ENCODE measurements at regions not wholly inside any gene's neighbourhood (a gene's known extent, or its start where the extent isn't known, plus 50 kb on each side); places are given as distances from the start of the nearest gene placed in this dataset.

DNA sequence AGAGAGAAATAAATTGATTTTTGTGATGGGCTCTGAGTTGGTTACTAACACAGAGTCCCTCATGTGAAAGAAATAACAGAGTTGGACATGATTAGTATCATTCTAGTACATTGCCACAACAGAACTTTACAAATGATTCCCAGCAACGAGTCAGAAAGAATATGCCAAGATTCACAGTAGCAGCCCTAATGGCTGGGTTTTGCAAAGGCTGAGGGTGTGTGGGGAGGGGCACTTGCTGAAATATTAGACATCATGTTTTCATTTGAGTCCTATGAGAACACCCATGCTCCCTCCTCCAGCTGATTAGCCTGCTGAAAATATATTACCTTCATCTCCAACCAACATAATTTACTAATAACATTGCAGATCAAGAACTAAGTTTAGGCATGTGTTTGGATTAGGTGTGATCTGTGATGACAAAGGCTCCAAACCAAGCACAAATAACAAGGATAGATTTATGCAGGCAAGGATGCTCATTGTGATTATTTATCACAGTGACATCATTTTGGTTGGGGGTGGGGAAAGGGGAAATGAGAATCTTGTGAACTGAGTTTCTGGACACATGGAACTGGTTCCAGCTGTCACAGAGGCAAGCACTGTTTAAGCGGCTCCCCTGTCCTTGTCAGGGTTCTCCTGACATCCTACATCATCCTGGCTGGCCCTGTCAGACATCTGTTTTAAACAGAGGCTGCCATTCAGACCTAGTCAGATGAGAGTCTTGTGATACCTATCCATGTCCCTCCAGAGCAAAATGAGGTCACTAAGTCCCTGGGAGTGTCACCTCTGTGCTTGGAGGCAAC is 205.8 kb upstream of the NCKAP5 start:
- DNase-seq = no peak

GRCh38 chr2:133774654-133775015 is 206.4 kb upstream of the NCKAP5 start:
- no peak for DNase-seq

DNA sequence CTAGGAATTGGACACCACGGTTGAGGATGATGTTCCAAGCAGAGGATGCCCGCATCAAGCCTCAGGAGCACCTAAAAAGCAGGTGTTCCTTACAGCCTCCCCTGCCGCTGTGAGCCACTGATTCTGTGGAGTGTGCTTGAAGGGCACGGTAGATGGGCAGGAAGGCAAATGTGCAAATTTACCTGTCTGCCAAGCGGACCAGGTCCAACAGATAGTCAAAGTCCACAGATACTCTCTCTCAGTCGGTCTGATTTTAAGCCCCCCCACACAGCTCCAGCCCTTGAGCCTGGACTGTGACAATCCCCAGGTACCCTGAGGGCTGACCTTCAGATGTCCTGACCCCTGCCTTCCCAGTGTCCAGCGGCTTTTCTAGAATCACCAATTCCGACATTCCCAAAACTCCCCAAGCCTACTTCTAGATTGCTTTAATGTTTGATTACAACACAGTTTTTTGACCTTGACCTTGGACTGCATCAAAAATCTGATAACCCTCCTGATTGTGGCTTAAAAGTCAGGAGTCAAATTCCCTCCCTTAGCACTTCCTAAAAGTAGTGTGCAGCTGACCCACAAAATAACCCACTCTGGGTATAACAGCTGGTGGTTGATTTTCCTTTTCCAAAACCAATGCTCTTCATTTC is 208.8 kb upstream of the NCKAP5 start:
- DNase-seq = no peak

DNA sequence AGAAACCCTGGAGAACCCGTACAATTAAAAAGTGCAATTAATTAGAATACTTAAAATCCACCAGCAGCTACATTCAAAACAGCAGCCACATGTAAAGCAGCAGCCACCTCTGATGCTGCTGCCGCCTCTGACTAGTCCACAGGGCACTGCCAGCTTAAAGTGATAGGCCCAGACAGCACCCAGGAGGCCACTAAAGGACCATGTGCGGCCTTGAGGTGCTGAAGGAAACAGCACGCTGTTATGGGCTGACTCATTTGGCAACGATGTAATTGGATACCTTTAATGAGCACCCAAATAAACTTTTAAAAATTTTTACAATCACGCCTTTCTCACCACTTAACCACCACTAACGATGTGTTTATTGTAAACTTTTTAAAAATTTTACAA is 209.3 kb upstream of the NCKAP5 start:
- no peak for DNase-seq

DNA sequence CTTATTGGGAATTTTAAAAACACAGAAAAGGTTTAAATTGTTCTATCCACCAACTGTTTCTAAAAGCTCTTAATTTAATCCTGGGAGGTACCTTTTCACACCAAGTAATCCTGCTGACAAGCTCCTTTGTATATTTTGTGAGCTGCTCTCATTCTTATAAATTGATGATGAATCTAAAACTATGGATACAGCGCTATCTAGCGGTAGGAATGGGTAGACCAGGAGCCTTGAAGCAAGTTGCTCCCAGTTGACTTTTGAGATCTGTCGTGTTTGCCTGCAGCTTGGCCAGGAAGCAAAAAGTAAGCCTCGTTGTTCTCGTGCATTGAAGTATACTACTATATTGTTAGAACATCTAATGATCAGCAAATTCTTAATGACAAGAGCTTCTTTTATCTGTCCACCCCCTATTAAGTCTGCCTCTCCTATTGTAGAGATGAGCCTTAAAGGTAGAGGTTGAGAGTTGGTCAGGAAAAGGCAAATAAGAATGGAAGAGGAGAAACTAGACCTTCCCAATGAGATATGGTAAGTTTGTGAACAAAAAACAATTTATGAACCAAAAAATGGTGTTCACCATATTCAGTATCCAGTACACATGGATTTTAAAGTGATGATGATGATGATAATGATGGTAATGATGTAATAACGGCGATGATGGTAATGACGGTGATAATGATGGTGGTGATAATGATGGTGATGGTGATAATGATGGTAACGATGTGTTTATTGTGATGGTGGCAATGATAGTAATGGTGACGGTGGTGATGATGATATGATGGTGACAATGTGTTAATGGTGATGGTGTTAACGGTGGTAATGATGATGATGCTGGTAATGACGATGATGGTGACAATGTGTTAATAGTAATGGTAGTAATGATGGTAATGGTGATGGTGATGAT is 212.1 kb upstream of the NCKAP5 start:
- peak; percentile 27 for DNase-seq

- DNase-seq = no peak
Measured at GRCh38 chr2:133780997-133781513, 212.8 kb upstream of the NCKAP5 start.

GRCh38 chr2:133787207-133787606 is 218.9 kb upstream of the NCKAP5 start:
- no peak for DNase-seq

GRCh38 chr2:133787651-133788050 is 219.4 kb upstream of the NCKAP5 start:
- no peak for DNase-seq

GRCh38 chr2:133788386-133788785 is 220.1 kb upstream of the NCKAP5 start:
- DNase-seq = no peak

GRCh38 chr2:133789743-133790142 is 221.5 kb upstream of the NCKAP5 start:
- DNase-seq = peak; percentile 9

DNA sequence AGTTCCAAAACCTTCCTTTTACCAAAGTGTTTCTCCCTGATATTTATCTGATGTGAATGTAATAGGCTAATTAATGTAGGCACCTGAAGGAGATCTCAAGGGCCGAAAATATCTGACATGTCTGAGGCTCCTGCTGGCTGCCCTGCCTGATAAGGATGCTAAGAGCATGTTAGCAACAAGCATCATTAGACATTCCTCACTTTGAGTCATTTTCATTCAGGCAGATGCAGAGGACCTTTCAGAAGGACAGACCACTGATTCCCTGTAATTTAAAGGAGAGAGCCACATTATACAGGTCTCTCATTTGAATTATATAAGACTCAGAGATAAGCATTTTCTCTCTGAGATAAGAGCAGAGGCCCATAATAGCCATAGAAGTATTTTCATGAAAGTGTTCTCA is 222.4 kb upstream of the NCKAP5 start:
- no peak for DNase-seq

- no peak for DNase-seq
Measured at GRCh38 chr2:133791191-133791590, 222.9 kb upstream of the NCKAP5 start.

GRCh38 chr2:133792223-133792622 is 224.0 kb upstream of the NCKAP5 start:
- no peak for DNase-seq

- no peak for DNase-seq
Measured at GRCh38 chr2:133794114-133794513, 225.9 kb upstream of the NCKAP5 start.

DNA sequence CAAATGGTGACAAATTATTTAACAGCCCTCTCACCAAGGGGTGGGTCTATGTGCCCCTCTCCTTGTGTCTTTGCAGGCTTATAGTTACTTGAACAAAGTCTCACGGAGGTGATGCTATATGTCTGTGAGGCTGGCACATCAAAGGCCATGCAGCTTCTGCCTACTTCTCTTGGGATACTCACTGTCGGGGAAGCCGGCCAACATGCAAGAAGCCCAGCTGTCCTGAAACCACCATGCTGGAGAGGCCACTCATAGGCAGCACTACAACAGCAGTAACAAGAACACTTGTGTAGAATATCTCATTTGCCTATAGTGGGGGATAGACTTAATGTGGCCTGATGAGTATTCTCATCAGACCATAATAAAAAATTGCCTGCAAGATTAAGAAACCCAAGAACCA is 233.7 kb upstream of the NCKAP5 start:
- no peak for DNase-seq

DNA sequence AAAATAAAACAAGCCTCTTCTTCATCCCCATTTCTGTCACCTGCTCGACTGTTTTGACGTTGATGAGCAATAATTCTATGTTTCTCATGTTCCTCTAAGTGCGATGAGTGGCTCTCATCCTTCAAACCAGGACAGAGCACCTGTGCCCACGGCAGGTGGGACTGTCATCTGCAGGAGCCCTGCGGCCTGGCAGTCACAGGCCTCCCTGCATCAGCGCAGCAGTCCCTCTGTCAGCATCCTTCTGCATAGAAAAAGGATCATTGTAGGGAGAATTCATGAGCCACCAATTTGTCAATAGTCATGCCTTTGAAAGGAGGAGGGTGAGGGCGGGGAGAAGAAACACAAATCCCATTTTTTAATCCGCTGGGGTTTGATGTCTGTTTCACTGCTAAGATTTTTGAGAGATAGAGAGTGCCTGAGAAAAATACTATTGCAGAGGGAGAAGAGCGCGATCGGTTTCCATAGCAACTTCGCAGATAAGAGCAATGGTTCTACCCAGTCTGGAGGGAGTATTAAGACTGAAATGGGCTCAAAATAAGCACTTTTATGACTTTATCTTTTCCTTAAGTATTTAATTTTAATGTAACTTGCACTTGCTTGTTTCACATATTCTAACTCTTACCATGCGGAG is 234.3 kb upstream of the NCKAP5 start:
- DNase-seq = no peak

DNA sequence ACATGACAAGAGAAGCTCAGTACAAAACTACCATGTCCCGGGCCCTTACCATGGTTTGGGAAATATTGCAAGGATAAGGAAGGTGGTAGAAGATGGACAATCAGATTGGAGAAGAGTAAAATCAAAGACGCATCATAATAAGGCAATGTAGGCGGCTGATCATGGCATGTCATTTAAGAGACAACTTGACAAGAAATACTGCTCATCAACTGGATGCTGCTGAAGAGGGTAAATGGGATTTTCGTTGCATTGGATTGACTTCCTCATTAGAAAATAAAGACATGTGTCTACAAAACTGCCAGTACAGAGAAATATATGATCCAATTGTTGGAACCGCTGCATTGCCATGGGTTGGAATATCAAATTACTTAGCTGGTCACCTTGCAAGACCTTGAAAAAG is 238.3 kb upstream of the NCKAP5 start:
- no peak for DNase-seq

DNA sequence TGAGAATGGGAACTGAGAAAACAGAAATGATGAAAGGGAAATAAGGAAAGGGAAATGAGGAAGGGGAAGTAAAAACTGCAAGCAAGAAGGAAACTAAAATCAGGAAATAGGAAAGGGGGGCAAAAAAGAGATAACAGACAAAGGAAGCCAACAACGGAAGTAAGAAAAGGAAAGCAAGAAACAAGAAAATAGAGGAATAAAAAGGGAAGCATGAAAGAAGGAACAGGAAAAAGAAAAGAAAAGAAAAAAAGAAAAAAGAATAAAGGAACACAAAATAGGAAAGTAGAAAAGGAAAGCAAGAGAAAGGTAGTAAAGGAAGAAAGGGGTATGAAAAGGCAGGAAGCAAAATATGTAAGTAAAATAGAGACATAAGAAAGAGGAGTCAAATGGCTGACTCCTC is 241.2 kb upstream of the NCKAP5 start:
- DNase-seq = no peak

DNA sequence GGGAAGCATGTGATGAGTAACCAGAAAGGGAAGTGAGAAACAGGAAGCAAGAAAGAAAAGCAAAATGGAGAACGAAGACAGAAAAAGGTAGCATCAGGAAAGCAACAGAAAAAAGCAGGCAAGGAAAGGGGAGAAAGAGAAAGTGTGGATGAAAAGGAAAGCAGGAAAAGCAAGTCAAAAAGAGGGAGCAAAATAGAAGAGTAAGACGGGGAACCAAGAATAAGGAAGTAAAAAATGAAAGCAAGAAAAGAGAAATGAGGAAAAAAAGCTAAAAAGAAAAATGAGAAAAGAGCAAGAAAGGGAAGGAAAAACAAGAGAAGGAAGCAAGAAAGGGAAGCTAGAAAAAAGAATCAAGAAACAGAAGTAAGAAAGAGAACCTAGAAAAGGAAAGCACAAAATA is 242.3 kb upstream of the NCKAP5 start:
- no peak for DNase-seq

GRCh38 chr2:133811409-133812125 is 243.3 kb upstream of the NCKAP5 start:
- no peak for DNase-seq

DNA sequence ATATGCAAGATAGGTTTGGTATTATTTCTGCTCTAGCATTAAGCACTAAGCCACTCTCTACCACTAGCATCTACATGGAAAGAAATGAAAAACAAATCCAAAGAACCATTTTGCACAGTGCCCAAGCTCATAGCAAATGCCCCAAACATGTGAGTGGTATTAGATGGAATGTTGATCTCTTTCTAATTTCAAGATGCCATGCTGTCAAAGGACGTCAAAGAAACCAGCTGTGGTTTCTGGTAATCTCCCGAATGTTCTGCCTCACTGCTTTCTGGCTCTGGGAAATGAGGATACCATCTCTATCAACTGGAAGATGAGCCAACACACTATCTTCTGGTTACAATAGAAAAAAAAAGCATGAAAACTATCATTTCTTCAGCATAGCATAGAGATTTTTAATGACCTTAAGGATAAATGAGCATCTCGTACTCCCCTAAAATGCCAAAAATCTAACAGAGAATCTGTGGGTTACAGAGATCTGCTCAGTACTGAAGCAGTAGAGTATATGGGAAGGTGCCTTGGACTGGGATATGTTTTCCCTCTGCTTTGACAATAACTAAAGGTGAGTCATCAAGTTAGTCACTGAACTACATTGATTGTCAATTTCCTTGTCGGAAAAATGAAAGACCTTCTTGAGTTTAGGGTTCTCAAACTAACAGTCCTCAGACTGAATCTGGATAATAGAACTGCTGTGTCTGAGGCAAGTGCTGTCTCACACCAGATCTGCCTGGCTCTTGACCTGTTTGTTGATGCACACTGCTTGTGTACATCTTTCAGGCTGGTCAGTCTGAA is 244.8 kb upstream of the NCKAP5 start:
- DNase-seq = no peak

DNA sequence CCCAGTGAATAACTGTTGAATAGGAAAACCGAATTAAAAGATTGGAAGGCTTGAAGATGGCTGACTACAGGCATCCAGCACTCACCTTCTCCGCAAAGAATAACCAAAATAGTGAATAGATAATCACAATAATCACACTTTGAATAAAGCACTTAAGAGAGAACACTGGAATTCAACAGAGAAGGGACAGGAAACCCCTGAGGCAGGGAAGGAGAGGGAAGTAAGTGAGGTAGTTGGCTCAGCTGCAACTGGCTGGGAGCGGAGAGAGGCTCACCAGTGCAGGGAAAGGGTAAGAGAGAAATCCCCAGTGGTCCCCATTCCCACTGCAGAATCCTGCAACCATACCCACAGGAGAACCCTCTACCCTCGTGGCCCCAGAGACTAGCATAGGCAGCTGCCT is 246.6 kb upstream of the NCKAP5 start:
- DNase-seq = no peak
